Kidney (tissue), 13 donors: ENCODE measurements at regions not wholly inside any gene's neighbourhood (a gene's known extent, or its start where the extent isn't known, plus 50 kb on each side); places are given as distances from the start of the nearest gene placed in this dataset.

Experiments used
- DNase-seq, 5 donors: peaks; one replicate each; pipeline ENCODE4 v3.0.0-alpha.2; 2013 to 2020
- FAIRE-seq: peaks from 2 replicates; lab custom pipeline; 2012; peaks lifted over from hg19 to GRCh38; lab: Jason Lieb, UNC
- H3K27ac ChIP-seq, 2 donors: one replicate each; pipeline ENCODE4 v1.7.0; 2013; ENCODE audit warnings: low read depth in 2 of 2, low read length in 2 of 2, inconsistent platforms in 1 of 2
- H3K27me3 ChIP-seq: one replicate; pipeline ENCODE4 v1.7.1; 2013; ENCODE audit warnings: low read length, inconsistent platforms; ENCODE audit not compliant: control insufficient read depth, insufficient read depth
- H3K36me3 ChIP-seq, 3 donors: one replicate each; pipeline versions ENCODE4 v1.7.0 to v1.7.1; 2013; ENCODE audit warnings: low read length in 3 of 3, control low read depth in 1 of 3, inconsistent platforms in 1 of 3; ENCODE audit not compliant: insufficient read depth in 3 of 3, control insufficient read depth in 2 of 3
- H3K4me1 ChIP-seq, 3 donors: one replicate each; pipeline versions ENCODE4 v1.7.0 to v1.7.1; 2013; ENCODE audit warnings: low read length in 3 of 3, inconsistent platforms in 1 of 3, low read depth in 1 of 3; ENCODE audit not compliant: control insufficient read depth in 2 of 3, insufficient read depth in 2 of 3
- H3K4me3 ChIP-seq, 3 donors: one replicate each; pipeline versions ENCODE4 v1.7.0 to v1.8.1; 2013; ENCODE audit warnings: low read length in 3 of 3, control low read depth in 1 of 3, inconsistent platforms in 1 of 3
- H3K9ac ChIP-seq, 3 donors: one replicate each; pipeline versions ENCODE4 v1.7.0 to v1.7.1; 2013; ENCODE audit warnings: low read length in 3 of 3, control low read depth in 1 of 3, inconsistent platforms in 1 of 3
- H3K9me3 ChIP-seq, 3 donors: one replicate each; pipeline versions ENCODE4 v1.7.0 to v1.7.1; 2013; ENCODE audit warnings: low read length in 3 of 3, control low read depth in 1 of 3, inconsistent platforms in 1 of 3; ENCODE audit not compliant: control insufficient read depth in 2 of 3, insufficient read depth in 1 of 3
- intact Hi-C: fragments of 100-400 bp; cut with DNase I; formaldehyde crosslinking; loops from one replicate; pipeline ENCODE4 v1.11.1; 2022
- TF ChIP-seq, protein P1 (sequence below): IDR thresholded peaks from 3 replicates; pipeline ENCODE4 v1.5.1; 2012; ENCODE audit warnings: mild to moderate bottlenecking, moderate library complexity, borderline replicate concordance; ENCODE audit not compliant: insufficient read depth; ENCODE audit errors: extremely low read depth
- donor health status: control.
- donor health status: control.
- donor health status: control.
- donor health status: control.
- donor health status: control.
- donor health status: DM: yes; HTN: yes; CAD: no.
- donor health status: Normal renal cell carcinoma (clear cell type).

DNA sequence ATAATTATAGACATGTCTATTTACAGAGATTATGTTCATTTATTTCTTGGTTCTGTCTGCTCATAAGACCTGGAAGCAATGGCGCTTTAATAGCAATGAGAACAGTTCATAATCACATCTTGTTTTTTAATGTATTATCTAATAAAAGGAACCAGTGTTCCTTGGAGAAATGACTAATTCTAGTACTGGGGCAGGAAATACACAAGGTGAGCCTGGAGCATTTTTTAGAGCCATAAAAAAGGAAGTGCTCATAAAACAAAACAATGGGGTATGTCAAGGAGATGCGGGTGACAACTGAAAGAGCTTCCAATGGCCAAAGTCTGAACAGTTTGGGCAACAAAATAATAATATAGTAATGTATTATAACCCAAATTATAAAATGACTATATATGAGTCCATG, 531.9 kb upstream of the CHD1 start:
- no peak for FAIRE-seq
- TF ChIP-seq, protein P1, sequence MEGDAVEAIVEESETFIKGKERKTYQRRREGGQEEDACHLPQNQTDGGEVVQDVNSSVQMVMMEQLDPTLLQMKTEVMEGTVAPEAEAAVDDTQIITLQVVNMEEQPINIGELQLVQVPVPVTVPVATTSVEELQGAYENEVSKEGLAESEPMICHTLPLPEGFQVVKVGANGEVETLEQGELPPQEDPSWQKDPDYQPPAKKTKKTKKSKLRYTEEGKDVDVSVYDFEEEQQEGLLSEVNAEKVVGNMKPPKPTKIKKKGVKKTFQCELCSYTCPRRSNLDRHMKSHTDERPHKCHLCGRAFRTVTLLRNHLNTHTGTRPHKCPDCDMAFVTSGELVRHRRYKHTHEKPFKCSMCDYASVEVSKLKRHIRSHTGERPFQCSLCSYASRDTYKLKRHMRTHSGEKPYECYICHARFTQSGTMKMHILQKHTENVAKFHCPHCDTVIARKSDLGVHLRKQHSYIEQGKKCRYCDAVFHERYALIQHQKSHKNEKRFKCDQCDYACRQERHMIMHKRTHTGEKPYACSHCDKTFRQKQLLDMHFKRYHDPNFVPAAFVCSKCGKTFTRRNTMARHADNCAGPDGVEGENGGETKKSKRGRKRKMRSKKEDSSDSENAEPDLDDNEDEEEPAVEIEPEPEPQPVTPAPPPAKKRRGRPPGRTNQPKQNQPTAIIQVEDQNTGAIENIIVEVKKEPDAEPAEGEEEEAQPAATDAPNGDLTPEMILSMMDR: no peak

DNA sequence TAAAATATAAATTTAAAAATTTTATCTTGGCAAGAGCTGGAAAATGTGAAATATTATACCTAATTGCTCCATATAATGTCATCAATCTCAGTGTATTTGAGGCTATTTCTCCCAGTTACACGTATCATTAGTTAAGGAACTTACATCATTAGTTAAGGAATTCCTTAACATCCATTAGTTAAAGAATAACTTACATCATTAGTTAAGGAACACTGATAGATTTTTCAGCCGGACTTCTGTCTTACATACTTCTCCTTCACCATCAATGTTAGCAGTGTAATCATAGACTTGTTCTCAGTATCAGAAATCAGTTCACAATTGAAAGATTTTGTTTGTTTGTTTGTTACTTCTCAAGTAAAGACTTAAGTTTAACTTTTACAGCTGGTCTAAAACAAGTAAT, 524.4 kb upstream of the CHD1 start:
- H3K36me3 ChIP-seq: no peaks in the 10 kb centered on the region
- no peaks in the 10 kb centered on the region for H3K27me3 ChIP-seq
- intact Hi-C loops: no loop called here
- no peak overlapping the region for H3K9ac ChIP-seq
- no peaks in the 10 kb centered on the region for H3K9me3 ChIP-seq
- H3K4me1 ChIP-seq: no peaks in the 10 kb centered on the region
- FAIRE-seq: no peak
- TF ChIP-seq, protein P1: no peak
- no peak overlapping the region for H3K4me3 ChIP-seq
- peak in 1 of 5 donors; percentile 9 for DNase-seq
- no peak overlapping the region for H3K27ac ChIP-seq

More for the DNA sequence above, 531.9 kb upstream of the CHD1 start:
- Histone ChIP-seq H3K27ac (no peak overlapping the region), H3K9ac (no peak overlapping the region), H3K36me3 (no peaks in the 10 kb centered on the region), H3K4me1 (no peaks in the 10 kb centered on the region), H3K27me3 (no peaks in the 10 kb centered on the region), H3K4me3 (no peak overlapping the region), H3K9me3 (no peaks in the 10 kb centered on the region)
- no peak for DNase-seq
- intact Hi-C loops: no loop called here

GRCh38 chr5:99449786-99450185, 521.0 kb upstream of the CHD1 start:
- H3K36me3 ChIP-seq: no peaks in the 10 kb centered on the region
- H3K9me3 ChIP-seq: no peaks in the 10 kb centered on the region
- H3K27me3 ChIP-seq: no peaks in the 10 kb centered on the region
- DNase-seq: peak in 2 of 5 donors; percentile 38 to 42
- H3K4me3 ChIP-seq: no peak overlapping the region
- H3K9ac ChIP-seq: no peak overlapping the region
- intact Hi-C loops: no loop called here
- TF ChIP-seq, protein P1: no peak
- no peaks in the 10 kb centered on the region for H3K4me1 ChIP-seq
- H3K27ac ChIP-seq: no peak overlapping the region
- no peak for FAIRE-seq

GRCh38 chr5:99445805-99446204, 517.0 kb upstream of the CHD1 start:
- FAIRE-seq: peak; percentile 25
- H3K36me3 ChIP-seq: no peaks in the 10 kb centered on the region
- H3K4me1 ChIP-seq: no peaks in the 10 kb centered on the region
- no peaks in the 10 kb centered on the region for H3K27me3 ChIP-seq
- TF ChIP-seq, protein P1: no peak
- H3K27ac ChIP-seq: no peak overlapping the region
- no peaks in the 10 kb centered on the region for H3K9me3 ChIP-seq
- DNase-seq: no peak
- intact Hi-C loops: no loop called here
- H3K9ac ChIP-seq: no peak overlapping the region
- no peak overlapping the region for H3K4me3 ChIP-seq
